Esophagus muscularis mucosa (tissue), 4 donors: ENCODE measurements at regions not wholly inside any gene's neighbourhood (a gene's known extent, or its start where the extent isn't known, plus 50 kb on each side); places are given as distances from the start of the nearest gene placed in this dataset.

Experiments
- DNase-seq: peaks from one replicate; pipeline ENCODE4 v3.0.0-alpha.2; 2017; ENCODE audit errors: extremely low spot score
- H3K27ac ChIP-seq, 4 donors: fragments of 200-600 bp; sonication (generic); replicated peaks in 1 of 4; 1 replicate in 3 of 4; 2 replicates in 1 of 4; pipeline ENCODE4 v1.5.1; 2016 to 2019; ENCODE audit warnings: mild to moderate bottlenecking in 1 of 4
- H3K27me3 ChIP-seq, 4 donors: fragments of 200-600 bp; sonication (generic); one replicate each; pipeline versions ENCODE4 v1.5.1 to v1.6.0; 2016 to 2019
- H3K36me3 ChIP-seq, 4 donors: fragments of 200-600 bp; sonication (generic); one replicate each; pipeline ENCODE4 v1.5.1; 2016 to 2019
- H3K4me1 ChIP-seq, 4 donors: fragments of 200-600 bp; sonication (generic); one replicate each; pipeline ENCODE4 v1.5.1; 2016 to 2019
- H3K4me3 ChIP-seq, 4 donors: fragments of 200-600 bp; sonication (generic); 1 replicate in 2 of 4; 2 replicates in 2 of 4; pipeline ENCODE4 v1.5.1; 2016 to 2019; ENCODE audit warnings: mild to moderate bottlenecking in 4 of 4, moderate library complexity in 1 of 4
- H3K9me3 ChIP-seq, 4 donors: fragments of 200-600 bp; sonication (generic); 1 replicate in 3 of 4; 2 replicates in 1 of 4; pipeline ENCODE4 v1.5.1; 2016 to 2019
- CTCF ChIP-seq, 3 experiments: fragments of 200-600 bp in 2 of 3; fragments of 450-650 bp in 1 of 3; sonication (generic) in 2 of 3; IDR thresholded peaks; one replicate each; pipeline ENCODE4 v1.5.1; 2017 to 2019; ENCODE audit warnings: antibody characterized with exemption in 3 of 3, mild to moderate bottlenecking in 2 of 3, moderate library complexity in 1 of 3
- EP300 ChIP-seq: sonication (generic); formaldehyde crosslinking; IDR thresholded peaks from one replicate; pipeline ENCODE4 v1.6.1; 2017; ENCODE audit warnings: antibody characterized with exemption
- POLR2A ChIP-seq: fragments of 450-650 bp; IDR thresholded peaks from one replicate; pipeline ENCODE4 v1.6.1; 2017; ENCODE audit warnings: antibody characterized with exemption, moderate library complexity, mild to moderate bottlenecking, low read depth
- POLR2AphosphoS5 ChIP-seq, 2 donors: sonication (generic); formaldehyde crosslinking; IDR thresholded peaks; one replicate each; pipeline ENCODE4 v1.6.1; 2017; ENCODE audit warnings: antibody characterized with exemption in 2 of 2
- WGBS: methylation state at CpG from one replicate; pipeline ENCODE4 v1.1.5; 2018; 5-methylcytosine and 5-hydroxymethylcytosine counted together
- intact Hi-C: fragments of 100-400 bp; cut with DNase I; formaldehyde crosslinking; loops from one replicate; pipeline ENCODE4 v1.15.1; 2023

- TF ChIP-seq EP300, result no peak
- no peak for TF ChIP-seq CTCF (IDR thresholded peaks at IDR 0.05)
- no peak for TF ChIP-seq POLR2A
- TF ChIP-seq POLR2AphosphoS5 (IDR thresholded peaks at IDR 0.05), result no peak
- WGBS, result 100% methylated on average over 4 of the region's 6 CpGs
- no peaks in the 10 kb centered on the region for H3K9me3 ChIP-seq
- no peak overlapping the region for H3K4me3 ChIP-seq
- H3K4me1 ChIP-seq, result peaks cover 2 to 38% (median 26%) of the 10 kb centered on the region in 4 donors
- H3K36me3 ChIP-seq, result no peaks in the 10 kb centered on the region
- DNase-seq, result no peak
- intact Hi-C loops, result no loop called here
- no peaks in the 10 kb centered on the region for H3K27me3 ChIP-seq
- no peak overlapping the region for H3K27ac ChIP-seq
Observed at GRCh38 chr2:120831891-120832290, 96.2 kb downstream of the GLI2 start.

GRCh38 chr2:120832296-120833070, 96.8 kb downstream of the GLI2 start:
- Histone ChIP-seq H3K27ac (no peak overlapping the region), H3K9me3 (no peaks in the 10 kb centered on the region), H3K27me3 (no peaks in the 10 kb centered on the region), H3K36me3 (no peaks in the 10 kb centered on the region), H3K4me3 (no peak overlapping the region), H3K4me1 (peaks cover 0 to 32% (median 20%) of the 10 kb centered on the region in 4 donors)
- 93% methylated on average over 9 of the region's 11 CpGs for WGBS
- DNase-seq, result no peak
- intact Hi-C loops, result no loop called here
- TF ChIP-seq CTCF (IDR thresholded peaks at IDR 0.05), result no peak
- TF ChIP-seq POLR2A, result no peak
- no peak for TF ChIP-seq EP300
- TF ChIP-seq POLR2AphosphoS5 (IDR thresholded peaks at IDR 0.05), result no peak

GRCh38 chr2:120833127-120833675, 97.5 kb downstream of the GLI2 start:
- no peak for TF ChIP-seq POLR2AphosphoS5 (IDR thresholded peaks at IDR 0.05)
- TF ChIP-seq POLR2A, result no peak
- no peak for TF ChIP-seq EP300
- no peak for TF ChIP-seq CTCF (IDR thresholded peaks at IDR 0.05)
- no peak for DNase-seq
- H3K4me1 ChIP-seq, result peaks cover 0 to 25% (median 16%) of the 10 kb centered on the region in 4 donors

GRCh38 chr2:120834206-120834605, 98.5 kb downstream of the GLI2 start:
- Histone ChIP-seq H3K27me3 (no peaks in the 10 kb centered on the region), H3K36me3 (no peaks in the 10 kb centered on the region), H3K4me3 (no peak overlapping the region), H3K27ac (no peak overlapping the region), H3K4me1 (peaks cover 0 to 21% (median 16%) of the 10 kb centered on the region in 4 donors), H3K9me3 (no peaks in the 10 kb centered on the region)
- DNase-seq, result no peak
- intact Hi-C loops, result no loop called here
- 86% methylated on average over 3 of the region's 3 CpGs for WGBS
- TF ChIP-seq CTCF (IDR thresholded peaks at IDR 0.05), result no peak

More at GRCh38 chr2:120833127-120833675, 97.5 kb downstream of the GLI2 start:
- H3K36me3 ChIP-seq, result no peaks in the 10 kb centered on the region
- H3K4me3 ChIP-seq, result no peak overlapping the region
- H3K27ac ChIP-seq, result no peak overlapping the region
- intact Hi-C loops, result no loop called here
- 97% methylated on average over 3 of the region's 3 CpGs for WGBS
- H3K27me3 ChIP-seq, result no peaks in the 10 kb centered on the region
- no peaks in the 10 kb centered on the region for H3K9me3 ChIP-seq
